IPS DF 4.7 (cell line): ENCODE measurements at regions not wholly inside any gene's neighbourhood (a gene's known extent, or its start where the extent isn't known, plus 50 kb on each side); places are given as distances from the start of the nearest gene placed in this dataset.
"Not testable (repeated sequence)": the region's sequence is repeated elsewhere in the genome, so short reads cannot be mapped to it uniquely, and the experiment has no call there.

Experiments used
- DNase-seq: peaks from one replicate; pipeline ENCODE4 v3.0.0-alpha.2; 2013; ENCODE audit warnings: low spot score; ENCODE audit errors: extremely low read depth

DNA sequence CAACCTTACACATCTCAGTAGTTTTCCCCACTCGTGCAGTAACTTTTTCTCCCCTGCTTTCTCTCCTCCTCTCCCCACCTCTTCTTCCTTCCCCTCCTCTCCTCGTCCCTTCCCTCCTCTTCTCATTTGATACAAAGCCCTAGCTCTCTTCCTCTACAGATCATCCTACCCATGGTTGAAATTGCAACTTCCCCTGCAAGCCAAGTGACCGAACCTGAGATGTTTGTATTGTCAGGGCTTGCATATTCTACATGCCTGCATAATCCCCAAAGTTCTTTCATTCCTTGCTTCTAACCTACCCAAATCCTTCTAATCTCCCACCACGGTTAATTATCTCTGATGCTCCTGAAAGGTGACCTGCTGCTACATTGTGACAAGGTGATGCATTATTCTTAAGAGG, 408.6 kb upstream of the AMELY start:
- DNase-seq: peak; percentile 2

DNA sequence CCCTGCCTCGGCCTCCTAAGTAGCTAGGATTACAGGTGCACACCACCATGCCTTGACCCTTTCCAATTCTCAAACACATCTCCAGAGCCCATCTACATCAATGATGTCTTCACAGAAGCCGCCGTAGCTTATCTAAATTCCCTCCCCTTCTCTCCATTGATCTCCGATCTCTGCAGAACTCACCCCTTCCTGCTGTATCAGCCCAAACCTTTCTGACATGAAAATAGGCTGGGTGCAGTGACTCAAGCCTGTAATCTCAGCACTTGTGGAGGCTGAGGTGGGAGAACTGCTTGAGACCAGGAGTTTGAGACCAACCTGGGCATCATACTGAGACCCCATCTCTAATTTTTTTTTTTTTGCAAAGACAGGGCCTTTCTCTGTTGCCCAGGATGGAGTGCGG, 406.6 kb upstream of the AMELY start:
- DNase-seq: no peak

DNA sequence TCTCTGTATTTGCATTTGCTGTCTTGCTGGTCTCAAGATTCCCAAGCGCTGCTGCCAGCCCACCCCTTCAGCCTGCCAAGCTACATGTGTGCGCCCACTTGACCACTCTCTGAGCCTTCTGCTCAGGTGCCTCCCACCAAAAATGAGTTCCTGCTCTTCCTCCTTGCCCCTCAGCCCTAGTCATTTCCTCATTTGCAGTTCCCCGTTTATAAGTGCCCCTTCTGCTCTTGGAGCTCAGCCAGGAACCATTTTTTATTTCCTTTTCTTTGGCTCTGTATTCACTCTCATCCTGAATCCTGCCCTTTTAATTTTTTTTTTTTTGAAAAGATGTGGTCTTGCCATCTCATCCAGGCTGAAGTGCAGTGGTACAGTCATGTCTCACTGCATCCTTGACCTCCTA, 406.0 kb upstream of the AMELY start:
- no peak for DNase-seq

DNA sequence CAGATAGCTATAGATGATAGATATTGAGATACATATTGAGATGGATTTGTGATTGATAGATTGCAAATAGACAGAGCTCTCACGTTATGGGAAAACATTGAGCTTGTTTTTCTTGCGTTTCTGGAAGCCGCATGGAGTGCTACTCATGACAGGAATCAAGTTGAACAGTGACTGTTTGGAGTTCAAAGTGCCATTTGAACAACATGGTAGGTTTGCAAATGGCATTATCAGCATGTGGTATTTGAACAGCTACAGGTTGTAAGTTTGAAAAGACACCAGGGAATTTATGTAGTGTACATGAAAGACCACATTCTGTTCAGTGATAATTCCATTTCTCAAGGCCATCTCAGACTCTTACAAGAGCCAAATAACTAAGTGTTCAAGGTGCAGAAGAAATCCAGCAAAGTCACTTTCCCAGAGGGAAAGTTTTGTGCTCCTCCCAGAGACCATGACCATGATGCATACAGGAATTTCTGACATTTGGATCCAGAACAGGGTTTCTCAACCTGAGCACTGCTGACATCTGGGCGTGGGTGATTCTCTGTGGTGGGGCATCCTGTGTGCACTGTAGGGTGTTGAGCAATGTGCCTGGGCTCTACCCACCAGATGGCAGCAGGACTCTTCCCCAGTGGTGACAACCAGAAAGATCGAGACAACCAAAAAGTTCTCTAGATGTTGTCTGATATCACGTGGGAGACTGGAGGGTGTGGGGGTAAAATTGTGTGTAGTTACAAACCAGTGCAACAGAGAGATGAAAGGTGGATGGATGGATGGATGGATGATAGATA, 399.1 kb upstream of the AMELY start:
- DNase-seq: no peak

DNA sequence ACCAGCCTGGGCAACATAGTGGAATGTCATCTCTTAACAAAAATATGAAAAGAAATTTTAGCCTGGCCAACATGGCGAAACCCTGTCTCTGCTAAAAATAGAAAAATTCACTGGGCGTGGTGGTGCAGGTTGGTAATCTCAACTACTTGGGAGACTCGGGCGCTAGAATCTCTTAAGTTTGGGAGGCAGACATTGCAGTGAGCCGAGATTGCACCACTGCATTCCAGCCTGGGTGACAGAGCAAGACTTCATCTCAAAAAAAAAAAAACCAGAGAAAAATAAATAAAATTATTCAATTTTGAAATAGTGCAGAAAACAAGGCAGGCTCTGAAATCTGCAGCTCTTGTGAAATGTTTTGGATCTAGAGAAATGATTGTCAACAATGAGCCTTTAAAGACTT, 397.3 kb upstream of the AMELY start:
- no peak for DNase-seq

DNA sequence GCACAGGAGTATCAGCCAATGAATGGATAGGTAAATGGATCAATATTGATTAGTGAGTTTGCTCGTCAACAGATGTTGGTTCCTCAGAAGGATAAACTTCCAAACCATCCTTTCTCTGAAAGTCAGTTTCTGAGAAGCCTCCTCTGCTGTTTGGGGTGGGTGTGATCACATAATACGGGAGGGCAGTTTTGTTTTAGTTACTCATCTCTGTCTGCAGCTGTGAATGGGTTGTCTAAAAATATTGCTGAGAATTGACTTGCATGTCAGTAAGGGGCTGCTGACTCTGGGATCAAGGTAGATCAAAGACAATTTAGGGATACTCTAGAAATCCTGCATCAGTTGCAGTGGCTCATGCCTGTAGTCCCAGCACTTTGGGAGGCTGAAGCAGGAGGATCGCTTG, 390.8 kb upstream of the AMELY start:
- DNase-seq: no peak

DNA sequence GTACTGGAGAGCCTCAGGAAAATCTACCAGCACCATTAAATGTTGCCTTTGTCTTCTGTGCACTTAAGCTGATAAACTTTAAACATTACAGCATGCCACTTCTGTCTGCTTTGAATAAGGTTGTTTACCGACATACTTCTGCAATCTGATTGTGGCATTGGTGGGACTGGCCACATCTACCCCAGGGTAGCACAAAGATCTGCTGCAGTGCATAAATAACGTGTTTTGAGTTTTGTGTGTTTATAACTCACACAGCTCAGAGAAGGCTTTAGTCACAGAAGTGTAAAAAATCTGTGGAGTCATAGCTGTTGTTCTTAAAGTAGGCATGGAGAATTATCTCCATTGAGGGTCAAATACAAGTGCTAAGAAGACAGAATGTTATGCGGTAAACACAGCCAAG, 388.4 kb upstream of the AMELY start:
- DNase-seq: no peak

DNA sequence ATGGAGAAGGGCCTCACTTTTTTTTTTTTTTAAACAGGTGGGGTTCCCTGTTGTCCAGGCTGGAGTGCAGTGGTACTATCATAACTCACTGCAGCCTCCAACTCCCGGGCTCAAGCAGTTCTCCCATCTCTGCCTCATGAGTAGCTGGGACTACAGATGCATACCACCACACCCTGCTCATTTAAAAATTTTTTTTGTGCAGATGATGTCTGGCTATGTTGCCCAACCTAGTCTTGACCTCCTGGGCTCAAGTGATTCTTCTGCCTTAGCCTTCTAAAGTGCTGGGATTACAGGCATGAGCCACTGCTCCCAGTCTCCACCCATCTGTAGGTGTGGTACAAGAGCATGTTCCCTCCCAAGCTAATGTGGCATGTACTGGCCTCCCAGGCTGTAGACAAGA, 380.6 kb upstream of the AMELY start:
- no peak for DNase-seq

DNA sequence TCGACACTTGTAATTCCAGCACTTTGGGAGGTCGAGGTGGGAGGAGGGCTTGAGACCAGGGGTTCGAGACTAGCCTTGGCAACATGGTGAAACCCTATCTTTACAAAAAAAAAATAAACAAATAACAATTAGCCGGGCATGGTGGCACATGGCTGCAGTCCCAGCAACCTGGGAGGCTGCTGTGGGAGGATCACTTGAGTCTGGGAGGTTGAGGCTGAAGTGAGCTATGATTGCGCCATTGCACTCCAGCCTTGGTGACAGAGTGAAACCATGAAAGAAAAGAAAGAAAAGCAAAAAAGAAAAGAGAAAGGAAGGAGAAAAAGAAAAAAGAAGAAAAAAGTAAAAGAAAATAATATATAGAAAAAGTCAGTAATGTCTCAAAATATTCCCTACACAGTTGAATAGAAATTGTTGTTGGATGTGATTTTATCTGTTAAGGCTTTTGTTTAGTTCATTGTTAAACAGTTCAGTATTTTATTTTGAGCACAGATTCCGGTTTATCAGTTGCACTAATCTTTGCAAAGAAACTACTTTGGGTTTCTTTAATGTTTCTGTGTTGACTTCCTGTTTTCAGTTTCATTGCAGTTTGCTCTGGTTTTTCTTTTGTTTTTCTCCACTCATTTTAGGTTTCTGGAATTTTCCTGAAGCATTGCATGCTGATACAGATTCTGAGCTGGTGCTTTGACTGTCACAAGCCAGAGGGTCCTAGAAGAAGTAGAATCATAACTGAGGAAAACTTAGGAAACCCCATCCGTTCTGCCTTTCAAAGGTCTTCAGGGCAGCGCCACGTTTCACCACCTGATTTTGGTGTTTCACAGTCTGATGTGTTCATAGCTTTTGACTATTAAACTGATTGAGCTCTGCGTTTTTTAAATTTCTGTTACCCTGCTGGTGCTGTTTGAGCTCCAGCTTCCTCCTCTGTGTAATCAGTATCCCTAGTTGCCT, 378.6 kb upstream of the AMELY start:
- DNase-seq: no peak

DNA sequence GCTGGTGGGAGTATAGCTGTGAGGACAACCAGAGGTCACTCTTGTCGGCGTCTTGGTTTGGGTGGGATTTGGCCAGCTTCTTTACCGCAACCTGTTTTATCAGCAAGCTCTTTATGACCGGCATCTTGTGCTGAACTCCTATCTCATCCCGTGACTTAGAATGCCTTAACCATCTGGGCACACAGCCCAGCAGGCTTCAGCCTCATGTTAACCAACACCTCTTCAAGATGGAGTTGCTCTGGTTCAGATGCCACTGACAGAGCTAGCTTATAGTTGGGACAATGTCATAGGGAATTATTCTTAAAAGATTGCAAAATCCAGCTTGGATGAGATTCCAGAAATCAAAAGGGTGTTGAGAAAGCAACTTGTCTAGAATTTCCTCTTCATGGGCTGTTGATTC, 377.1 kb upstream of the AMELY start:
- DNase-seq: no peak

DNA sequence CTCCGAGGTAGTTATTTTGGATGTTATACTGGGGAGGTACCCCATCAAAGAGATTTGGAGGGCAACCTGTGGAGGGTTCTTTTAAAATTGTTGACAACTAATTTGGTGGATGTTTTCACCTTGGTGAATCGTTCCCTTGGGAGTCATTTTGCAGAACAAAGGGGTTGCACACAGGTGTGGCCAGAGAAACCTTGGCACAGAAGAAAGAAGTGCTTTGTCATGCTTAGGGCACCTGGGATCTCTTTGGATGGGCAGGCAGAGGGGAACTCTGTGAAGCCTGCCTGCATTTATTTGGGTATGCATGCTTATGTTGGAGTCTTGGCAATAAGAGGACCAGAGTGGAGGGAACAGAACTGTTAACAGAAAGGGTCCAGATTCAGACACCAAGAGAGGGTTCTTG, 376.4 kb upstream of the AMELY start:
- DNase-seq: not testable (repeated sequence)

DNA sequence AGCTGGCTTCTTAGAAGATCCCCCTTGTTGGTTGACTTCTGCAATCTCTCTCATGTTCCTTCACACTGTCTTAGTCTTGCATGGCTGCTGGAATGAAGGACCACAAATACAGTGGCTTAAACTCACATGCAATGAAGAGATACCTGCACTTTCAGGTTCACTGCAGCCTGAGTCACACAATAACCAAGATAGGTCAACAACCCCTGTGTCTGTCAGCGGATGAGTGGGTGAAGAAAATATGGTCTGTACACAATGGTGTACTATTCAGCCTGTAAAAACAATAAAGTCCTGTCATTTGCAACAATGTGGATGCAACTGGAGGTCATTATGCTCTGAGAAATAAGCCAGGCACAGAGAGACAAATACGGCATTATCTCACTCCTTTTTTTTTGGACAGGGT, 373.8 kb upstream of the AMELY start:
- no peak for DNase-seq

DNA sequence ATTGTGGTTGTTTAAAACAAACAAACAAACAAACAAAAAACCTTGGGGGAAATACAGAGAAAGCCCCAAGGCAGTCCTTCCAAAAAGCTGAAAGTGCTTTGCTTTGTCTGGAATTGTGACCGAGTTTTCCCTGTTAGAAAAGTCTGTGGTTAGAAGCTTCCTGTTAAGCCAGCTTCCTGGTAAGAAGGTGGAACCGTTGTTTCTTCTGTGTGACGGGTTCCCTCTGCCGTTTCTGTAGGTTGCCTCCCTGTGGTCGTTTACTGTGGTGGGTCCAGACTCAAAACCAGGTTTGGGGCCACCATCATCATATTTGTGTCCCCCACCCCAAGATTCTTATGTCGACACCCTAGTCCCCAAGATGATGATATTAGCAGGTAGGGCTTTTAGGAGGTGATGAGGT, 371.4 kb upstream of the AMELY start:
- no peak for DNase-seq

DNA sequence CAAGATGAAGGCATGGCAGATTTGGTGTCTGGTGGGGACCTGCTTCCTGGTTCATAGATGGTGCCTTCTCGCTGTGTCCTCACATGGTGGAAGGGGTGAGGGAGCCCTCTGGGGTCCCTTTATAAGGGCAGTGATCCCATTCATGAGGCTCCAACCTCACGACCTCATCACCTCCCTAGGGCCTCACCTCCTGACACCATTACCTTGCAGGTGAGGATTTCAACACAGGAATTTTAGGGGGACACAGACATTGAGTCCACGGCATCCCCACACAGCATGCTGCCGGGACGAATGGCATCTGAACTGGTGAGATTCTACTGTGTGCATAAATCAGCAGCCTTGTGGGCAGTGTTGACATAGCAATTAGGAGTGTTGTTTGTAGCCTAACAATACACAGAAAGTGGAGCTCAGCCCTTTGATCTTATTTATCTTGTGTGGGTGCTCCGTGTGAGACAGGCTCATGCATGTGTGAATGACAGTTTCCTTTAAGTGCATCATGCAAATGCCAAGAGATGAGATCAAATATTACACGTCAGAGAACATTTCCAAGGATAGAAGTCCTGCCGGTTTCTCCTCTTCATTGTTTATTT, 368.7 kb upstream of the AMELY start:
- DNase-seq: not testable (repeated sequence)

DNA sequence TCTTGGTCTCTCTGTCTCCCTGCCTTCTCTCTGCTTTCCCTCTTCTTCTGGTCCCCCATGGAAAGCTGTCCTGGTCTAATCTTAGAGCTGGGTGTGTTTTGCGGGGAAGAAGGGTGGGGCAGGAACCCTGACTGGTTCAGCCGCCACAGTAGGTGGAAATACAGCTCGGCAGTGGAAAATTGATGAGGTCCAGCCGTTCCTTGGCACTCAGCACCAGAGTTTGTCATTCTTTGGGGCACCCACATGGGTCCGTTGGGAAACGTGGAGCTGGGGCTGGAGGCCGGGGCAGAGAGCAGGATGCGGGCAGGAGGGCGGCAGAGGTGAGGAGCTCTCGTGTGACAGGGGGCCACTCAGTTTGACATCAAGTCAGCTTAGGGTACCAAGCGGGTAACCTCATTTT, 364.2 kb upstream of the AMELY start:
- DNase-seq: no peak

DNA sequence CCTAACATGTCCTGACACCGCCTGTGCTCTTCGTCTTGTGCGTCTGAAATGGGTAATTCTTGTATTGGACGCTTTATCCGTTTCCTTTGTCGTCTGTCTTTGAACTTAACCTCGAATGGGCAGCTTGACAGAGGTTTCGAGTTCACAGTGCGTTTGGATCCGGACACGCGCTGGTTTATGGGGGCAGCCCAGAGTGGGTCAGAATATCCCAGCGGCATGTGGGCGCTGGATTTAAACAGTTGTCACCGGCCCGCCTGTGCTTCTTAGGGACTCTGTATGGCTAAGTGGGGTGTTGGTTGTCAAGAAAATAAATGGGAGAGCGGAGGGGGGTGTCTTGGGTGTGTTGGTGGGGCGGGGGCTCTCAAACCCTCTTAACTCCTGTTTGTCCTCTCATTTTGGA, 363.5 kb upstream of the AMELY start:
- DNase-seq: no peak

DNA sequence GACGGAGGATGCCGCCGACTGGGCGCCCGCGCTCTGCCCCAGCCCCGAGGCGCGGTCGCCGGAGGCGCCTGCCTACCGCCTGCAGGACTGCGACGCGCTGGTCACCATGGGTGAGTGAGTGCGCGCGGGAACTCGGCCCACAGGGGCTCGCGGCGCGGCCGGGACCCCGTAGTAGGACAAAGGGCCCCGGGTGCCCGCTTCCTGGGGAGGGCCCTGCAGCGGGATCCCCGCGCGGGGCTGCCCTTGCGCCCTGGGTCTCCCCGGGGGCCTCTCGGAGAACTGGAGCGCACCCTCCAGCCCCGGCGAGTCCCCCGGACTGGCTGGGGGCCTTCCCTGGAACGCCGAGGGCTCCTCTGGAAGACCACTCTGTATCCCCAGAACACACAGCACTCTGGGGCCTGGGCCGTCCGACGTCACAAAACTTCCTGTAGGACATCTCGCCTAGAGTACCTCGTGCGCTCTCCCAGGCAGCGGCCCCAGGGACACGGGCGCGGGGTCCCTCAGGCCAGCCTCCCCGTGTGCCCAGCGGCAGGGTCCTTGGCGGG, 362.9 kb upstream of the AMELY start:
- no peak for DNase-seq

DNA sequence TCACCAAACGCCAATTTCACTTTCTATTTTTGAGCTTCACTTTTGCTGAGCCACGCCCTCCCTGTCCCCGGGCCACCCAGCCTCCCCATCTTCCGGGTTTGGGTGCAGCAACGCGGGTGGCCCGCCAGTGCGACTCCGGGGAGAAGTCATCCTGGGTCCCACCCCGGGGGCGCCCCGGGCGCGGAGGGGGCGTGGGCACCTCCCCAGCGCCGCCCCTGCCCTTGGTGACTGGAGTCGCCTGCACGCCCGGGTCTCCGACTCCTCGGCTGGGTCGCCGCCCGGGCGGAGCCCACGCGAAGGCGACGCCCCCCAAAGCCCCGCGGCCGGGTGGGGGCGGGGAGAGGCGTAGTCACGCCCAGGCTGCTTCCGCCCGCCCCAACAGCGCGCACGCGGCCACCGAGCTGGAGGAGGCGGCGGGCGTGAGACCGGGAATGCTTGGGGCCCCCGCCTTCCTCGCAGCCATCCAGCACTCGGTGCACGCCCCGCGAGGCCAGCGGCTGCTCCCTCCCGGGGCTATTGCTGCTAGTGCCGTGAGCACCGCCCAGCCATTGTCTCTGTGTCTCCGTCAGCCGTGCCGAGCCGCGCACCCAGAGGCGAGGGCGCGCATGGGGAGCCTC, 362.1 kb upstream of the AMELY start:
- no peak for DNase-seq

DNA sequence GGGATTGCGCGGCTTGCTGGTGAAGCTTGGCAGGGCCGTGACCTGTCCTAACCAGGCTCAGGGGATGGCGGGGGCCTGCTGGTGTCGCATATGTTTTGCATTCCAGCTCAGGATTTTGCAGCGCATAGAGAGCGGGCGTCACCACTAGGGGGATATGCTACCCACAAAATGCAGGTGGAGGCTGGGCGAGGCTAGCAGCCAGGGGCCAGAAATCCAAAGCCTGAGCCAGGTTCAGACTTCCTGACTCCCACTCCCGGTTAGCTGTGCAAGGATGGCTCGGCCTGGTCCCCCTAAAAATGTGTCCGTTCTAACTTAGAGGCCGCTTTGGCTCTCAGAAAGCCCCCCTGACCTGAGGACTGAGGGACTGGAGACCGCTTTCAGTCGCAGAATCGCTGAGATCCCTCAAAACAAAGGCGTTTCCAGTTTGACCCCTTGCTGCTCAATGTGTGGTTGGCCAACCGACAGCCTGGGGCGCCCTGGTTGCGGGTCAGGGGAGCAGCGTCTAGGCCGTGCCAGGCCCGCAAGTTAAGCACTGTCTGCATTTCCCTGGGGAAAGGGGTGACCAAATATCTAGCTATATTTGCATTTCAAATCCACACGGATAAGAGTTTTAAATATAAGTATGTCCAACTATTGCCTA, 361.1 kb upstream of the AMELY start:
- DNase-seq: no peak

DNA sequence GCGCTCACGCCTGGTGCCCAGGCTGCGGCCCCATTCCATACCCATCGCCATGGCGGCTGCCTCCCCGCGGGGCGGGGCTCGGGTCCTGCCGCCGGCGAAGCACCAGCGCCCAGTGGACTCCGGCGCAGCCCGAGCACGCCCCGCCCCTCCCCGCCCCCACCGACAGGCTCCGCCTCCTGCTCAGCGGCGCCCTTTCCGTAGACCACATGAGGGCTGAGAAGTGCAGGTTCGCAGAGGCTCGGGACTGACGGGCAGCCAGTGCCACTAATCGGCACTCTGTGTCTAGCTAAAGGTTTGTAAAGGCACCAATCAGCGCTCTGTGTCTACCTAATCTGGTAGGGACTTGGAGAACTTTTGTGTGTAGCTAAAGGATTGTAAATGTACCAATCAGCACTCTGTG, 352.2 kb upstream of the AMELY start:
- DNase-seq: no peak

DNA sequence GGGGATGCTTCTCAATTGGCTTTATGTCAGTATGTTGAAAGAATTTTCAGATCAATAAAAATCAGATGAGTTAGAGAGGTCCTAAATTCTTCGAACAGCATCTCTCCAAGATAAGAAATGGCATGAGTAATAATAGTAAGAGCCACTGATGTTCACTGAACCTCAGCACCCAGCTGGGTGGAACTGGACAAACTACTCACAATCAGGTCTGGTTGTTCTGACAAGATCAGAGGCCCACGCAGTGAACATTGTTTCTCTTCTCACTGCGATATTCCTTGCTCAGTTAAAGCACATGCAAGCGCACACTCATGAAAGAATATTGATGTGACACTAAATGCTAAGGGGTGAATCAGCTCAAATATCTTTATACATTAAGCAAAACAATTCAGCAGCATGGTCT, 351.0 kb upstream of the AMELY start:
- DNase-seq: no peak
